H1 (cell line): ENCODE measurements at regions not wholly inside any gene's neighbourhood (a gene's known extent, or its start where the extent isn't known, plus 50 kb on each side); places are given as distances from the start of the nearest gene placed in this dataset.
"Not testable (repeated sequence)": the region's sequence is repeated elsewhere in the genome, so short reads cannot be mapped to it uniquely, and the experiment has no call there.

Experiments used
- CTCF ChIA-PET: fragments of 300-600 bp; sonication (Branson Sonifier 250); formaldehyde crosslinking; loops from one replicate; lab custom pipeline; 2021; ENCODE audit not compliant: partially characterized antibody; lab: Charles Lee
- POLR2A ChIA-PET: fragments of 300-600 bp; sonication (Branson Sonifier 250); formaldehyde crosslinking; loops from one replicate; lab custom pipeline; 2021; ENCODE audit warnings: inconsistent platforms; ENCODE audit not compliant: partially characterized antibody; lab: Charles Lee
- DNase-seq, 2 experiments: peaks; one replicate each; pipeline versions ENCODE4 v3.0.0 to v3.0.0-alpha.2; 2010 to 2022; ENCODE audit warnings: low spot score in 2 of 2, low read depth in 1 of 2, mixed read lengths in 1 of 2
- FAIRE-seq: peaks from 2 replicates; lab custom pipeline; 2011; peaks lifted over from hg19 to GRCh38; lab: Jason Lieb, UNC
- H2AFZ ChIP-seq: 2 replicates; pipeline ENCODE4 v1.8.1; 2012; ENCODE audit warnings: low read length, inconsistent platforms
- H2AK5ac ChIP-seq: 2 replicates; pipeline ENCODE4 v1.6.1; 2013; ENCODE audit warnings: low read depth, low read length
- H2BK120ac ChIP-seq: replicated peaks from 2 replicates; pipeline ENCODE3; 2013; ENCODE audit warnings: low read depth, low read length, inconsistent platforms
- H2BK12ac ChIP-seq: 2 replicates; pipeline ENCODE4 v1.6.1; 2013; ENCODE audit warnings: low read depth, low read length
- H2BK15ac ChIP-seq: 2 replicates; pipeline ENCODE4 v1.6.1; 2013; ENCODE audit warnings: low read length
- H2BK20ac ChIP-seq: 2 replicates; pipeline ENCODE4 v1.6.1; 2013; ENCODE audit warnings: low read length
- H2BK5ac ChIP-seq: 2 replicates; pipeline ENCODE4 v1.6.1; 2013; ENCODE audit warnings: low read depth, low read length
- H3K14ac ChIP-seq: 2 replicates; pipeline ENCODE4 v1.6.1; 2013; ENCODE audit warnings: inconsistent platforms; ENCODE audit not compliant: insufficient read length
- H3K18ac ChIP-seq: 2 replicates; pipeline ENCODE4 v1.6.1; 2013; ENCODE audit warnings: low read length; ENCODE audit errors: extremely low read depth
- H3K23ac ChIP-seq: 2 replicates; pipeline ENCODE4 v1.6.1; 2013; ENCODE audit warnings: inconsistent platforms; ENCODE audit not compliant: insufficient read length
- H3K23me2 ChIP-seq: 2 replicates; pipeline ENCODE4 v1.6.1; 2013; ENCODE audit warnings: low read depth, low read length
- H3K27ac ChIP-seq: 2 replicates; pipeline ENCODE4 v1.6.1; 2011; ENCODE audit warnings: low read depth, low read length, inconsistent platforms
- H3K27me3 ChIP-seq, 4 experiments: replicated peaks in 1 of 4; 1 replicate in 1 of 4; 2 replicates in 3 of 4; pipeline versions ENCODE4 v1.6.1 to v1.8.1; 2011 to 2013; ENCODE audit warnings: low read length in 3 of 4, mild to moderate bottlenecking in 3 of 4, inconsistent platforms in 2 of 4, mixed read lengths in 2 of 4, moderate library complexity in 1 of 4; ENCODE audit not compliant: control insufficient read depth in 3 of 4, insufficient read depth in 3 of 4; ENCODE audit errors: extremely low read depth in 1 of 4
- H3K36me3 ChIP-seq, 4 experiments: 2 replicates each; pipeline versions ENCODE4 v1.6.1 to v1.8.1; 2011 to 2013; ENCODE audit warnings: mild to moderate bottlenecking in 4 of 4, low read length in 3 of 4, moderate library complexity in 2 of 4, control low read depth in 1 of 4, inconsistent platforms in 1 of 4; ENCODE audit not compliant: insufficient read depth in 4 of 4, control insufficient read depth in 2 of 4
- H3K4ac ChIP-seq: replicated peaks from 2 replicates; pipeline ENCODE3; 2013; ENCODE audit warnings: low read length, low read depth, mixed read lengths, inconsistent platforms; ENCODE audit not compliant: insufficient read length
- H3K4me1 ChIP-seq, 4 experiments: replicated peaks in 1 of 4; 1 replicate in 1 of 4; 2 replicates in 3 of 4; pipeline versions ENCODE4 v1.6.1 to v1.8.1; 2011 to 2013; ENCODE audit warnings: low read length in 3 of 4, inconsistent platforms in 2 of 4, mixed read lengths in 1 of 4; ENCODE audit not compliant: insufficient read depth in 4 of 4, control insufficient read depth in 3 of 4
- H3K4me2 ChIP-seq, 2 experiments: 2 replicates each; pipeline versions ENCODE4 v1.6.1 to v1.8.1; 2011 to 2013; ENCODE audit warnings: low read depth in 2 of 2, low read length in 2 of 2, control low read depth in 1 of 2, inconsistent platforms in 1 of 2, mild to moderate bottlenecking in 1 of 2; ENCODE audit not compliant: insufficient read depth in 1 of 2
- H3K4me3 ChIP-seq, 4 experiments: fragments of 200-600, 300-600 bp in 1 of 4; sonication (generic), shearing (Covaris generic), sonication (Bioruptor Twin) in 1 of 4; 2 replicates each; pipeline versions ENCODE4 v1.5.1 to v1.8.1; 2011 to 2016; ENCODE audit warnings: low read length in 4 of 4, low read depth in 3 of 4, control low read depth in 2 of 4, inconsistent platforms in 2 of 4, mild to moderate bottlenecking in 2 of 4, mixed read lengths in 1 of 4, moderate library complexity in 1 of 4; ENCODE audit not compliant: insufficient read depth in 2 of 4; ENCODE audit errors: extremely low read depth in 1 of 4
- H3K56ac ChIP-seq: replicated peaks from 2 replicates; pipeline ENCODE3; 2013; ENCODE audit warnings: low read depth, mild to moderate bottlenecking, mixed read lengths, low read length, inconsistent platforms; ENCODE audit not compliant: insufficient read length
- H3K79me1 ChIP-seq: 2 replicates; pipeline ENCODE4 v1.6.1; 2013; ENCODE audit warnings: low read depth, low read length, control low read depth
- H3K79me2 ChIP-seq, 2 experiments: 2 replicates each; pipeline versions ENCODE4 v1.6.1 to v1.8.1; 2012 to 2013; ENCODE audit warnings: low read length in 2 of 2, mild to moderate bottlenecking in 2 of 2, inconsistent platforms in 1 of 2; ENCODE audit not compliant: insufficient read depth in 2 of 2, control insufficient read depth in 1 of 2
- H3K9ac ChIP-seq, 4 experiments: replicated peaks in 1 of 4; 1 replicate in 1 of 4; 2 replicates in 3 of 4; pipeline versions ENCODE4 v1.6.1 to v1.8.1; 2011 to 2013; ENCODE audit warnings: low read depth in 3 of 4, low read length in 3 of 4, control low read depth in 2 of 4, mild to moderate bottlenecking in 2 of 4, moderate library complexity in 2 of 4, inconsistent platforms in 1 of 4; ENCODE audit errors: extremely low read depth in 1 of 4
- H3K9me3 ChIP-seq, 2 experiments: 2 replicates each; pipeline versions ENCODE4 v1.6.1 to v1.8.1; 2012 to 2013; ENCODE audit warnings: mild to moderate bottlenecking in 2 of 2, moderate library complexity in 2 of 2, control low read depth in 1 of 2, inconsistent platforms in 1 of 2, low read depth in 1 of 2, low read length in 1 of 2, mixed read lengths in 1 of 2; ENCODE audit not compliant: insufficient read depth in 2 of 2
- H4K20me1 ChIP-seq, 2 experiments: replicated peaks in 1 of 2; 2 replicates each; pipeline versions ENCODE3 to v1.8.1; 2011 to 2013; ENCODE audit warnings: inconsistent platforms in 2 of 2, low read length in 2 of 2, mild to moderate bottlenecking in 1 of 2; ENCODE audit not compliant: insufficient read depth in 2 of 2, control insufficient read depth in 1 of 2
- H4K5ac ChIP-seq: 2 replicates; pipeline ENCODE4 v1.6.1; 2013; ENCODE audit warnings: low read length, low read depth, mixed read lengths, inconsistent platforms; ENCODE audit not compliant: insufficient read length
- H4K8ac ChIP-seq: 2 replicates; pipeline ENCODE4 v1.8.0; 2013; ENCODE audit warnings: mild to moderate bottlenecking, moderate library complexity, low read length, inconsistent platforms; ENCODE audit not compliant: insufficient read depth; ENCODE audit errors: extremely low read depth
- H4K91ac ChIP-seq: replicated peaks from 2 replicates; pipeline ENCODE3; 2013; ENCODE audit warnings: low read length, mixed read lengths, inconsistent platforms; ENCODE audit not compliant: insufficient read length
- ATF3 ChIP-seq: IDR thresholded peaks from 2 replicates; pipeline ENCODE4 v1.6.1; 2011; ENCODE audit warnings: low read depth, mild to moderate bottlenecking, low read length; ENCODE audit not compliant: insufficient read depth
- WGBS, 2 experiments: shearing (Covaris generic) in 1 of 2; methylation state at CpG; one replicate each; pipeline versions ENCODE4 v1.1.6 to v1.1.7; 2013 to 2015; ENCODE audit warnings: low lambda C conversion rate in 2 of 2, mixed read lengths in 2 of 2, inconsistent platforms in 1 of 2, low coverage in 1 of 2, missing lambda C conversion rate in 1 of 2; ENCODE audit not compliant: insufficient replicate concordance in 2 of 2, insufficient coverage in 1 of 2, insufficient read length in 1 of 2; ENCODE audit errors: extremely low coverage in 1 of 2, missing lambda C conversion rate in 1 of 2; 5-methylcytosine and 5-hydroxymethylcytosine counted together

- Histone ChIP-seq H3K36me3 (no peaks in the 10 kb centered on the region), H2BK15ac (no peak overlapping the region), H3K27ac (no peak overlapping the region), H3K4ac (no peak overlapping the region), H2BK5ac (no peak overlapping the region), H3K79me2 (no peaks in the 10 kb centered on the region), H4K20me1 (no peaks in the 10 kb centered on the region), H3K23ac (no peak overlapping the region), H3K79me1 (no peaks in the 10 kb centered on the region), H2BK20ac (no peak overlapping the region), H3K9ac (no peak overlapping the region), H2BK12ac (no peak overlapping the region), H3K14ac (no peak overlapping the region), H4K8ac (no peak overlapping the region), H3K56ac (no peak overlapping the region), H2AK5ac (no peak overlapping the region), H4K5ac (no peak overlapping the region), H3K9me3 (no peaks in the 10 kb centered on the region), H3K18ac (no peak overlapping the region), H2BK120ac (no peak overlapping the region), H2AFZ (no peak overlapping the region), H3K4me2 (peak overlapping the region in 1 of 2 experiments; percentile 21; a peak in 1 of 4 replicates), H3K27me3 (no peaks in the 10 kb centered on the region), H3K4me1 (peaks cover 0 to 5% (median 2%) of the 10 kb centered on the region in 4 experiments; a peak in 3 of 7 replicates), H3K23me2 (no peaks in the 10 kb centered on the region), H4K91ac (no peak overlapping the region), H3K4me3 (no peak overlapping the region)
- DNase-seq (no peak), FAIRE-seq (no peak)
- ChIA-PET CTCF (no interaction called here), POLR2A (no interaction called here)
- TF ChIP-seq ATF3: no peak
- 64% methylated on average over 3 of the region's 3 CpGs; no CpG with 5 or more reads in 1 of the 2 experiments for WGBS, 2 experiments
Measured at GRCh38 chr13:50544211-50544610, 299.3 kb downstream of the DLEU7 start.

- H2BK20ac ChIP-seq, H2AK5ac ChIP-seq, H4K8ac ChIP-seq, H4K91ac ChIP-seq, H3K23ac ChIP-seq, DNase-seq, H2BK15ac ChIP-seq, H2AFZ ChIP-seq, H4K20me1 ChIP-seq, FAIRE-seq, POLR2A ChIA-PET, H3K79me2 ChIP-seq, H2BK120ac ChIP-seq, H3K9me3 ChIP-seq, H3K4me1 ChIP-seq, CTCF ChIA-PET, H3K9ac ChIP-seq, H3K56ac ChIP-seq, H3K18ac ChIP-seq, H3K4me2 ChIP-seq, H3K36me3 ChIP-seq, H3K23me2 ChIP-seq, H3K79me1 ChIP-seq, H2BK12ac ChIP-seq, H2BK5ac ChIP-seq, H3K27ac ChIP-seq, H3K14ac ChIP-seq, H3K4me3 ChIP-seq, H3K4ac ChIP-seq, H4K5ac ChIP-seq, H3K27me3 ChIP-seq: not testable (repeated sequence)
- no CpG with 5 or more reads among the region's 2 CpGs for WGBS, 2 experiments
Measured at GRCh38 chr13:50547175-50547574, 296.3 kb downstream of the DLEU7 start.
